ENCODE measurements at regions not wholly inside any gene's neighbourhood (a gene's known extent, or its start where the extent isn't known, plus 50 kb on each side); places are given as distances from the start of the nearest gene placed in this dataset.
"Not testable (repeated sequence)": the region's sequence is repeated elsewhere in the genome, so short reads cannot be mapped to it uniquely, and the experiment has no call there.

DNA sequence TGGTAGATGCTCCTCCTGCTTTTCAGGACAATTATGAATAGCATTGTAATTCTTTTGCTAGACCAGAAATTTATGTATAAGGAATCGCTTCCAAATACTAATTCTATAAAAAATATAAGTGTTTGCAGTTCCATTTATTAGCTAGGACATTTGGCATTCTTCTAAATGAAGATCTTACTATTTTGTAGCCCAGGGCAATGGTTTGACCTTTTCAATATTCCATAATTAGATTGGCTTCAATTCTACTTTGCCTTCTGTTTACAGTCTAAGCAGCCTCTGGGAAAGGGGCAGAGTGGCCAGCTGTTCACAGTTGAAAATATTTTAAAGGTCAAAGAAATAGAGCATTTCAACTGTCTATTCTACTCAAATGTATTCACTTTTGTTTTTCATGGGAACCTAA is 912.1 kb upstream of the GRIA3 start:
- DNase-seq (ENCODE audit: insufficient read length, low spot score) (no peak), FAIRE-seq (no peak)
- no peak for TF ChIP-seq POLR2A (IDR thresholded peaks at IDR 0.05; ENCODE audit: low read depth, low read length)

DNA sequence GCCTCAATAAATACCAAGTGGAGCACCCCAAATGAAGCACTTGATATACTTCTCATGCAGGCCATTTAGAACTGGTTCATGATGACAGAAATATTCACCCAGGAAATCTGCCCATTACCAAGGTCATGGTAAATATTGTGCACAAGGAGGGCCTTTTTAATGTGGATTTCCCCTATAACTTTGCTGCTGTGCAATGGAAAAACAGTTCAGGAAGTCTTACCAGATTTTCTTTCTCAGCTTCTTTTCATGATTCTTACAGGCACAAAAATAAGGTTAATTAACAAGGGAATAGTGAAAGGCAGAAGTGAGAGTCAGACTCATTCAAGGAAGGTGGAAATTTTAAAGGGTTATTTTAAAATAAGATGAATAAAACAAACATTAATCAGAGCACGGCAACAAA is 904.3 kb upstream of the GRIA3 start:
- TF ChIP-seq POLR2A (IDR thresholded peaks at IDR 0.05; ENCODE audit: low read depth, low read length): no peak
- no peak for DNase-seq (ENCODE audit: insufficient read length, low spot score)
- no peak for FAIRE-seq

DNA sequence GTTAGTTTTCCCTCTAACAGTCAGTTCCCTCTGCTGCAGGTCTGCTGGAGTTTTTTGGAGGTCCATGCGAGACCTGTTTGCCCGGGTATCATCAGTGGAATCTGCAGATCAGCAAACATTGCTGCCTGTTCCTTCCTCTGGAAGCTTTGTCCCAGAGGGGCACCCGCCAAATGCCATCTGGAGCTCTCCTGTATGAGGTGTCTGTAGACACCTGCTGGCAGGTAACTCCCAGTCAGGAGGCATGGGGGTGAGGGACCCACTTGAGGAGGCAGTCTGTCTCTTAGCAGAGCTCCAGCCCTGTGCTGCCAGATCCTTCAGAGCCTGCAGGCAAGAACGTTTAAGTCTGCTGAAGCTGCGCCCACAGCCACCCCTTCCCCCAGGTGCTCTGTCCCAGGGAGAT is 884.3 kb upstream of the GRIA3 start:
- FAIRE-seq; DNase-seq (ENCODE audit: insufficient read length, low spot score): not testable (repeated sequence)

DNA sequence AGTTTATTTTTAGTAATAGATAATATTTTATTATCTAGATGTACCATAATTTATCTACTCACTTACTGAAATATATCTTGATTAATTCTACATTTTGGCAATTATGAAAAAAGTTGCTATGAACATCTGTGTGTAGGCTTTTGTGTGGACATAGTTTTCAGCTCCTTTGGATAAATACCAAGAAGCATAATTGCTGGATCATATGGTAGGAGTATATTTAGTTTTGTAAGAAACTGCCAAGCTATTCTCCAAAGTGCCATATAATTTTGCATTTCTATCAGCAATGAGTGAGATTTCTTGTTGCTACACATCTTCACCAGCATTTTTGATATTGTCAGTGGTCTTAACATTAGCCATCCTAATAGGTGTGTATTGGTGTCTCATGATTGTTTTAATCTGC is 882.6 kb upstream of the GRIA3 start:
- no peak for TF ChIP-seq POLR2A (IDR thresholded peaks at IDR 0.05; ENCODE audit: low read depth, low read length)
- no peak for DNase-seq (ENCODE audit: insufficient read length, low spot score)
- no peak for FAIRE-seq

DNA sequence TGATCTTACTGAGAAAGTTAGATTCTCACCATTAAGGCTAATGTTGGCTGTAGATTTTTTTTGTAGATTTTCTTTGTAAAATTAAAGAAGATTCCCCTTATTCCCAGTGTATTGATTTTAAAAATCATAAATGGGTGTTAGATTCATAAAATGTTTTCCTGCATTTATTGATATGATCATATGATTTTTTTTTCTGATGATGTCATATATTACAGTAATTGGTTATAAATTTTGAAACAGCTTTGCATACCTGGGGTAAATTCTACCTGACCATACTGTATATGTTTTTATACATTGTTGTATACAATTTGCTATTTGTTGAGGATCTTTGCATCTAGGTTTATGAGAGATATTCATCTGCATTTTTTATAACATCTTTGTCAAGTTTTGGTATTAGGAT is 880.3 kb upstream of the GRIA3 start:
- DNase-seq (ENCODE audit: insufficient read length, low spot score): no peak
- FAIRE-seq: no peak
- TF ChIP-seq POLR2A (IDR thresholded peaks at IDR 0.05; ENCODE audit: low read depth, low read length): no peak

DNA sequence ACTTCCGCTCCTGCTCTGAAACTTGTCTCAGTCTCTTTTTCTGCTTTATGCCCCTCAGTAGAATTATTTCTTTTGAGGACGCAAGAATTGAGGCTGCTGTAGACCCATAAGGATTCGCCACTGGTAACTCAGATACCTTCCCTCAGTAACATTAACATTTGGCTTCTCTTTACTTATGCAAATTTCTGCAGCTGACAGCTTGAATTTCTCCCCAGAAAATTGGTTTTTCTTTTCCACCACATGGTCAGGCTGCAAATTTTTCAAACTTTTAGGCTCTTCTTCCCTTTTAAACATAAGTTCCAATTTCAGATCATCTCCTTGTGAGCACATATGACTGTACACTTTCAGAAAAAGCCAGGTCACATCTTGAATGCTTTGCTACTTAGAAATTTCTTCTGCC is 839.3 kb upstream of the GRIA3 start:
- FAIRE-seq (no peak), DNase-seq (ENCODE audit: insufficient read length, low spot score) (no peak)
- TF ChIP-seq POLR2A (IDR thresholded peaks at IDR 0.05; ENCODE audit: low read depth, low read length): no peak

DNA sequence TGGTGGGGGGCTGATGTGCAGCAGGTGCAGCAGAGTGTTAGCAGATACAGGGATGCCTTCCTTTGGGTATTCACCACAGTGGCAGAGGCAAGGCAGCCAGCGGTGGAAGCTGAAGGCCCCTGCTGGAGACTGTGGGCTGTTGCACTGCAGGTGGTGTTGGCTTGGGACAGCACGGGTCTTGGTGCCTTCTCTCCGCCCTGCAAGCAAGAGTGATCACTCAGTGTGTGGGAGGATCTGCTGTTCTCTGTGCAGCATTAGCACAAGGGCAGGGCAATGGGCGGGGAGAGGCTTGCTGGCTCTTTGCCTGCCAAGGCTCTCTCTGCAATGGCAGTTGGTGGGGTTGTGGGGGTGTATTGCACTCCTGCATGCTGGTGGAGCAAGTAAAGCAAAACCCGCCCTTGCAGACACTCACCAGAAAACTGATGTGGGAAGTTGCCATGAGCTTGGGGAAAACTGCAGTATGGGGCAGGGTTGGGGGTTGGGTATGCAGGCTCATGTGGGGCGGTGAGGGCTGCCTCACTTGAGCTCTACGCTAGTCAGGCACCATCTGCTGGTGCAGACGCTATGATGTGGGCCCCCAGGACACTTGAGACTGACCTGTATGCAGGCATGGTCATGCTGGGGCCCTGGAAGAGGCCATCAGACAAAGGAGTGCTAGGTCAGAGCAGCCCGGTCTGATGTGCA is 820.8 kb upstream of the GRIA3 start:
- DNase-seq (ENCODE audit: insufficient read length, low spot score) (no peak), FAIRE-seq (no peak)
- TF ChIP-seq POLR2A (IDR thresholded peaks at IDR 0.05; ENCODE audit: low read depth, low read length): no peak

DNA sequence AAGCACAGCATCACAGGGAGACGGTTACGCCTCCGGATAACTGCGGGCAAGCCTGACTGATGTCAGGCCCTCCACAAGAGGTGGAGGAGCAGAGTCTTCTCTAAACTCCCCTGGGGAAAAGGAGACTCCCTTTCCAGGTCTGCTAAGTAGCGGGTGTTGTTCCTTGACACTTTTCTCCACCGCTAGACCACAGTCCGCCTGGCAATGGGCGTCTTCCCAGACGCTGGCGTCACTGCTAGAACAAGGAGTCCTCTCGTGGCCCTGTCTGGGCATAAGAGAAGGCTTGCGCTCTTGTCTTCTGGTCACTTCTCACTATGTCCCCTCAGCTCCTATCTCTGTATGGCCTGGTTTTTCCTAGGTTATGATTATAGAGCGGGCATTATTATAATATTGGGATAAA is 808.5 kb upstream of the GRIA3 start:
- not testable (repeated sequence) for FAIRE-seq; DNase-seq (ENCODE audit: insufficient read length, low spot score)

DNA sequence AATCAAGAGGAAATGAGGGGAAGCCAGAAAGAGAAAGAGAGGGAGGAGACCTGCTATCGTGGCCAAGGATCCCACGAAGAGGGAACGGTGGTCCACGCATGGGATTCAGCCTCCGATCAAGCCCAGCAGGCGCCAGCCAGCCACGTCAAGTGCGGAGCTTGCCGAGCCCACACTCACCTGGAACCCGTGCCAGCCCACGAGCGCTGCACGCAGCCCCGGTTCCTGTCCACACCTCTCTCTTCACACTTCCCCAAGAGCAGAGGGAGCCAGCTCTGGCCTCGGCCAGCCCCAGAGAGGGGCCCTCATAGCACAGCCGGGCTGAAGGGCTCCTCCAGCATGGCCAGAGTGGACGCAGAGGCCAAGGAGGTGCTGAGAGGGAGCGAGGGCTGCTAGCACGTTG is 795.1 kb upstream of the GRIA3 start:
- FAIRE-seq (no peak), DNase-seq (ENCODE audit: insufficient read length, low spot score) (no peak)
- no peak for TF ChIP-seq POLR2A (IDR thresholded peaks at IDR 0.05; ENCODE audit: low read depth, low read length)

DNA sequence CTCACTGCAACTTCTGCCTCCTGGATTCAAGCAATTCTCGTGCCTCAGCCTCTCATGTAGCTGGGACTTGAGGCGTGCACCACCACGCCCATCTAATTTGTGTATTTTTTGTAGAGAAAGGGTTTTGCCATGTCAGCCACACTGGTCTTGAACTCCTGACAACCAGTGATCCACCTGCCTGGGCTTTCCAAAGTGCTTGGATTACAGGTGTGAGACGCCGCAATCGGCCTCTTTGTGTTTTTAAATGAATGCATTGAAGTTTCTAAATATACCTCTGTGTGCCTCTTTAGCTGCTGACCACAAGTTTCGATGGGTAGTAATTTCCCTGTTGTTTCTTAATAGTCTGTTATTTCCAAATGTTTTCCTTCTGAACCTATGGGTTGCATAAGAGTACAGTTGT is 765.3 kb upstream of the GRIA3 start:
- no peak for DNase-seq (ENCODE audit: insufficient read length, low spot score)
- no peak for FAIRE-seq
- TF ChIP-seq POLR2A (IDR thresholded peaks at IDR 0.05; ENCODE audit: low read depth, low read length): no peak

DNA sequence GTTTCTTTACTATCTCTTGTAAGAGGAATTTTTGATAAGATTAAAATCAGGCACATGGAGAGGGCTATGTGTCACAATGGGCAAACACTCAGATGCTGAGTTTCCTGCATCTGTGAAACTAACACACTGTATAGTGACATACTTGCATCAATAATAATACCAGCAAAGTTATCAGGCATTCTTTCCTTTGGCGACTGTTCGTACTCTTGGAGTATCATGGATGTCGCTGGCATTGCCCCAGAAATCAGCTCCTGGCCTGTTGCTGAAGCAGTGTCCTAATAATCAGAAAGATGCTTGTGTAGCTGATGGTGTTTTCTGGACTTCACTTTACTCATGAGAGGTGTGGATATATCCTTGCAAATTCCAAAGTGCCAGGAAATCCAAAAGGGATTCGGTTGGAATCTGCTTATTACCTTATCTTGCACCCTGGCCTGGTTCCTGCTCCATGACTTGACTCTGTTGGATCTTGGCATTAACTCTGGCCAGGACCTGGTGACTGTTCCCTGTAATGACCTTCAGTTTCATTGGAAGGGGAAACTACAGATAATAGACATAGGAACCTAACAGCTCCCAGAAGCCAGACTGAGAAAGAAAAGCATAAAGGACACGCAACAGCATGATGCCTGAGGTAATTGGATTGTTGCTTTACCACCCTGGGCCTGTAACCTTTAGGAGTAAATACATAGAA is 762.5 kb upstream of the GRIA3 start:
- TF ChIP-seq POLR2A (IDR thresholded peaks at IDR 0.05; ENCODE audit: low read depth, low read length): no peak
- FAIRE-seq (no peak), DNase-seq (ENCODE audit: insufficient read length, low spot score) (no peak)

DNA sequence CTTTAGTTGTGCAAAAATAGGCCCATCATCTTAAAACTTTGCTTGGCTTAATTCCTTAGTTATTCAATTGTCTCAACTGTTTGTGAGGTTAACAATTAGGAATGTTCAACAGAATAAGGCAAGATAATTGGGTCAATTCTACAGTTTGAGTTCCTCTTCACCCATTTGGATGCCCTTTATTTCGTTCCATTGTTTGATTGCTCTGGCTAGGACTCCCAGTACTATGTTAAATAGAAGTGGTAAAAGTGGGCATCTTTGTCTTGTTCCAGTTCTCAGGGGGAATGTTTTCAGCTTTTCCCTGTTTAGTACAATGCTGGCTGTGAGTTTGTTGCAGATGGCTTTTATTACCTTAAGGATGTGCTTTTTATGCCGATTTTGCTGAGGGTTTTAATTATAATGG is 761.5 kb upstream of the GRIA3 start:
- no peak for TF ChIP-seq POLR2A (IDR thresholded peaks at IDR 0.05; ENCODE audit: low read depth, low read length)
- FAIRE-seq: no peak
- DNase-seq (ENCODE audit: insufficient read length, low spot score): no peak

DNA sequence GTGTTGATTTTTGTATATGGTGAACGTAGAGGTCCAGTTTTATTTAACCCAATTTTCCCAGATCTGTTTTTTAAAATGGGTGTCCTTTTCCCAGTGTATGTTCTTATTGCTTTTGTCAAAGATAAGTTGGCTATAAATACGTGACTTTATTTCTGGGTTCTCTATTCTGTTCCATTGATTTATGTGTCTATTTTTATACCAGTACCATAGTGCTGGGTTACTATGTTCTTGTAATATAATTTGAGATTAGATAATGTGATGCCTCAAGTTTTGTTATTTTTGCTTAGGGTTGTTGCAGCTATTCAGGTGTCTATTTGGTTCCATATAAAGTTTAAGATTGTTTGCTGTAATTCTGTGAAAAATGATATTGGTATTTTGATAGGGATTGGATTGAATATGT is 749.1 kb upstream of the GRIA3 start:
- no peak for TF ChIP-seq POLR2A (IDR thresholded peaks at IDR 0.05; ENCODE audit: low read depth, low read length)
- DNase-seq (ENCODE audit: insufficient read length, low spot score): no peak
- FAIRE-seq: no peak

DNA sequence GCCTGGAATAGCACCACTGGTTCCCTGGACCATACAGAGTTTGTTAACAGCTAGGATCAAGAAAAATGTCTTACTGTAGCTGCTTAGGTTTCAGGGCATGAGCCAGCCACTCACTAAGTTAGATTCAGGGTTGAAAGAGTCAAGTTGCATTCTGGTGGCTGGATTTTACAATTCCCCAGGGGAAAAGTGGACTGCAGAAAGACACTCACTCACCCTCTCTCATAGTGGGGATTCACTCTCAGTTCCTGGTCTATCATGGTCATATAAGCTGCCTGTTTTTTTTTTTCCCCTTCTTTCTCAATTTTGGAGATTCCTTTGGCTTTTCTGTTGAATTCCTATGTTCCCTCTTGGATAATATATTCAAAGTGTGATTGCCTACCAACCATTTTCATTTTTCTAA is 744.2 kb upstream of the GRIA3 start:
- no peak for TF ChIP-seq POLR2A (IDR thresholded peaks at IDR 0.05; ENCODE audit: low read depth, low read length)
- FAIRE-seq: no peak
- DNase-seq (ENCODE audit: insufficient read length, low spot score): no peak

DNA sequence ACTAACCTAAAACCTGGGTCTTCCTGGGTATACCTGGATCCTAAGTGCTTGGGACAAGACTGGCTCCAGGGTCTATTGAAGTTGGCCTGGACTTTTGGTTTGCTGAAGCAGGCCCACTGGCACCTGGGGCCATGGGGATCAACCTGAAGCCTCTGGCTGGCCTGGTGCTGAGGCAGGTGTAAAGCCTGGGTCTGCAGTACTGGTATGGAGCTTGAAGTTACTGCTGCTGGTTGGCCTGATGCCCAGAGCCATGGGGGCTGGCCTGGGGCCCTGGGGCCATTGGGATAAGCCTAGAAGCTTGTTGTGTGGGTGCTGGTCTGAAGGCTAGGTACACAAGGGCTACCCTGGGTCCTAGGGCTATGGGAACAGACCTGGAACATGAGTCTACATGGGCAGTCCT is 743.2 kb upstream of the GRIA3 start:
- DNase-seq (ENCODE audit: insufficient read length, low spot score): no peak
- TF ChIP-seq POLR2A (IDR thresholded peaks at IDR 0.05; ENCODE audit: low read depth, low read length): no peak
- no peak for FAIRE-seq
